ENCODE measurements at regions not wholly inside any gene's neighbourhood (a gene's known extent, or its start where the extent isn't known, plus 50 kb on each side); places are given as distances from the start of the nearest gene placed in this dataset.
A peak's percentile ranks its signal among the peaks of the same experiment; 100 is the strongest.
"Not testable (repeated sequence)": the region's sequence is repeated elsewhere in the genome, so short reads cannot be mapped to it uniquely, and the experiment has no call there.

DNA sequence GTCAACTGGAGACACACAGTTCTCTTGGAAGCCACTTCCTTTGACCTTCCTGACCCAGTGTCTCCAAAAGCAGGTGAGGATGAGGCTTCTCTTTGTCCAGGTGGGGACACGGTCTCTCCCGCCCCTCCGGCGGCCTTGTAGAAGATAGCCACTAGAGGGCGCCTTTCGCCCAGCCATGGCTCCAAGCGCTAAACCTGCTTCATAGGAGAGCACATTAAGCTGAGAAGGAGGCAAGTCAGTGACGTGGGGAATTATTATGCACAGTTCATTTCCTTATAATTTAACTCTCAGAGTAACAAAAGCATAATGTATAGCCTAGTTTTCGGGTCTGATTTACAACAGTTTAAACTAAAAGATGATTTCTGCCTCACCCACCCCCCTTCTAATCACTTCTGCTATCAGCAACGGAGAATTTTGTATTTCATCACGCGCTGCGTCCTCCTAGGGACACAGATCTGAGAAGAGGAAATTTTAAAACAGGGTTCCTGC is 208.7 kb downstream of the ICOS start:
- H3K9me3 ChIP-seq, result no peaks in the 10 kb centered on the region
- no peaks in the 10 kb centered on the region for H3K27me3 ChIP-seq
- intact Hi-C loops (cut with DNase I), result no loop called here
- DNase-seq (peak; percentile 66 to 91 (median 82)), ATAC-seq (peak; percentile 100)
- peak overlapping the region in 1 of 2 donors; percentile 13 for H3K27ac ChIP-seq
- H3K4me1 ChIP-seq, result peaks cover 0 to 3% of the 10 kb centered on the region in 2 donors
- H3K4me3 ChIP-seq, result peak overlapping the region; percentile 2 to 28
- TF ChIP-seq, protein P1, sequence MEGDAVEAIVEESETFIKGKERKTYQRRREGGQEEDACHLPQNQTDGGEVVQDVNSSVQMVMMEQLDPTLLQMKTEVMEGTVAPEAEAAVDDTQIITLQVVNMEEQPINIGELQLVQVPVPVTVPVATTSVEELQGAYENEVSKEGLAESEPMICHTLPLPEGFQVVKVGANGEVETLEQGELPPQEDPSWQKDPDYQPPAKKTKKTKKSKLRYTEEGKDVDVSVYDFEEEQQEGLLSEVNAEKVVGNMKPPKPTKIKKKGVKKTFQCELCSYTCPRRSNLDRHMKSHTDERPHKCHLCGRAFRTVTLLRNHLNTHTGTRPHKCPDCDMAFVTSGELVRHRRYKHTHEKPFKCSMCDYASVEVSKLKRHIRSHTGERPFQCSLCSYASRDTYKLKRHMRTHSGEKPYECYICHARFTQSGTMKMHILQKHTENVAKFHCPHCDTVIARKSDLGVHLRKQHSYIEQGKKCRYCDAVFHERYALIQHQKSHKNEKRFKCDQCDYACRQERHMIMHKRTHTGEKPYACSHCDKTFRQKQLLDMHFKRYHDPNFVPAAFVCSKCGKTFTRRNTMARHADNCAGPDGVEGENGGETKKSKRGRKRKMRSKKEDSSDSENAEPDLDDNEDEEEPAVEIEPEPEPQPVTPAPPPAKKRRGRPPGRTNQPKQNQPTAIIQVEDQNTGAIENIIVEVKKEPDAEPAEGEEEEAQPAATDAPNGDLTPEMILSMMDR (IDR thresholded peaks at IDR 0.05), result peak; percentile 93 to 95
- no peaks in the 10 kb centered on the region for H3K36me3 ChIP-seq

DNA sequence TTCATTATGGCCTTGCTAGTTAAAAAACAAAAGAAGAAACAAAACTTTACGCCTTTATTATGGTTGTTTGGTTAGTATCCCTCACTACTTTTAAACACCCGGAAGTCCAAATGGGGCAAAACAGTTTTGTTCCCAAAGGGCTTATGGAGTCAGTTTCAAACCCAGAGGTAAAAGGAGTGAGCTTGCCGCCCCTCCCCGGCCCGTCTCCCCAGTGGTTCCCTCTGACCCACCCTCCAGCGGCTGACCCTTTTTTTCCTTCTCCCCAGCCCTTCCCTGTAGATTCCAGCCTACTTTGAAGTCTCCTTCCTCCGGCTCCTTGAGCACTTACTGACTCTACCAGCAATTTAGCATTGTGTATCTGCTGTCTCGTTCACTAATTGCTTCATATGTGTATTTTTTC is 209.2 kb downstream of the ICOS start:
- H3K27ac ChIP-seq, result peak overlapping the region in 1 of 2 donors; percentile 13
- DNase-seq (no peak), ATAC-seq (peak; percentile 61)
- no peaks in the 10 kb centered on the region for H3K36me3 ChIP-seq
- H3K4me1 ChIP-seq, result peaks cover 0 to 3% of the 10 kb centered on the region in 2 donors
- H3K27me3 ChIP-seq, result no peaks in the 10 kb centered on the region
- peak overlapping the region; percentile 2 to 28 for H3K4me3 ChIP-seq
- no peaks in the 10 kb centered on the region for H3K9me3 ChIP-seq
- TF ChIP-seq, protein P1 (IDR thresholded peaks at IDR 0.05), result no peak
- intact Hi-C loops (cut with DNase I), result no loop called here

- DNase-seq; intact Hi-C loops (cut with DNase I); H3K4me3 ChIP-seq; H3K36me3 ChIP-seq; ATAC-seq; H3K27me3 ChIP-seq; H3K9me3 ChIP-seq; H3K4me1 ChIP-seq; H3K27ac ChIP-seq: not testable (repeated sequence)
Measured at GRCh38 chr2:204147040-204147439, 210.5 kb downstream of the ICOS start.

GRCh38 chr2:204150721-204151120 is 214.2 kb downstream of the ICOS start:
- TF ChIP-seq, protein P1 (IDR thresholded peaks at IDR 0.05), result no peak
- Histone ChIP-seq H3K27ac (no peak overlapping the region), H3K9me3 (no peaks in the 10 kb centered on the region), H3K4me1 (no peaks in the 10 kb centered on the region), H3K36me3 (no peaks in the 10 kb centered on the region), H3K27me3 (no peaks in the 10 kb centered on the region), H3K4me3 (no peak overlapping the region)
- ATAC-seq, result no peak
- no peak for DNase-seq
- intact Hi-C loops (cut with DNase I), result no loop called here

GRCh38 chr2:204152616-204153015 is 216.1 kb downstream of the ICOS start:
- no peak for ATAC-seq
- Histone ChIP-seq H3K36me3 (no peaks in the 10 kb centered on the region), H3K27me3 (no peaks in the 10 kb centered on the region), H3K9me3 (no peaks in the 10 kb centered on the region), H3K27ac (no peak overlapping the region), H3K4me3 (no peak overlapping the region), H3K4me1 (no peaks in the 10 kb centered on the region)
- intact Hi-C loops (cut with DNase I), result no loop called here
- DNase-seq, result no peak
- TF ChIP-seq, protein P1 (IDR thresholded peaks at IDR 0.05), result no peak

- intact Hi-C loops (cut with DNase I), result no loop called here
- no peaks in the 10 kb centered on the region for H3K27me3 ChIP-seq
- no peaks in the 10 kb centered on the region for H3K9me3 ChIP-seq
- no peaks in the 10 kb centered on the region for H3K36me3 ChIP-seq
- ATAC-seq (no peak), DNase-seq (no peak)
- H3K4me3 ChIP-seq, result no peak overlapping the region
- H3K27ac ChIP-seq, result no peak overlapping the region
- no peaks in the 10 kb centered on the region for H3K4me1 ChIP-seq
- TF ChIP-seq, protein P1 (IDR thresholded peaks at IDR 0.05), result no peak
Measured at GRCh38 chr2:204154863-204155262, 218.3 kb downstream of the ICOS start.
